DND-41 (cell line): ENCODE measurements at regions not wholly inside any gene's neighbourhood (a gene's known extent, or its start where the extent isn't known, plus 50 kb on each side); places are given as distances from the start of the nearest gene placed in this dataset.

Experiments
- CTCF ChIP-seq: IDR thresholded peaks from 2 replicates; pipeline ENCODE4 v1.5.1; 2012; ENCODE audit warnings: borderline replicate concordance, low read length, moderate library complexity, mild to moderate bottlenecking; ENCODE audit not compliant: poor library complexity, severe bottlenecking; ENCODE audit errors: extremely low read depth
- EZH2 ChIP-seq: IDR thresholded peaks from 3 replicates; pipeline ENCODE4 v1.6.1; 2012; ENCODE audit warnings: borderline replicate concordance, low read depth, mild to moderate bottlenecking, moderate library complexity, low read length, inconsistent platforms; ENCODE audit not compliant: severe bottlenecking

DNA sequence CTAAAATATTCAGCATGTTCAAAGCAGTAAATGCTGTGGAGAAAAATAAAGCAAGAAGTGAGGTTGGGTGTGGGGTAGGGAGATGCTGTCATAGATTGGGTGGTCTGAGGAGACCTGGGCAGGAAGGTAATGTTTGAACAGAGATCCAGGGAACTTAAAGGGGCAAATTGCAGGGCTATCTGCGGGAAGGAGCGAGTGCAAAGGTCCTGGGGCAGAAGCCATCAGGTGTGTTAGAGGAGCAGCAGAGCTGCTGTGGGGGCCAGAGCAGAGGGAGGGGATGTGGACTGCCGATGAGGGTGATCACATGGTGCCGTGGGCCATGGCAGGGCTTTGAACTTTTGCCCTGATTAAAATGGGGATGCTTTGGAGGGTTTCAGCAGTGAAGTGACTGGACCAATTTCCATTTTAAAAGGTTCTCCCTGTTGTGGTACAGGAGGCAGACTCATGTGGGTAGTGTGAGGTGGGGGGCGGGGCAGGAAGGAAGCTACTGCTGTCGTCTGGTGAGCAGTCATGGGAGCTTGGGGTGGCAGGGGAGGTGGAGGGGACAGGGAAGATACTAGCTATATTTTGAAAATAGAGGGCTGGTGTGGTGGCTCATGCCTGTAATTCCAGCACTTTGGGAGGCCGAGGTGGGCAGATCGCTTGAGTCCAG is 145.0 kb downstream of the AACS start:
- TF ChIP-seq EZH2 (no peak), CTCF (no peak)
